Adrenal gland (tissue), 5 donors: ENCODE measurements at regions not wholly inside any gene's neighbourhood (a gene's known extent, or its start where the extent isn't known, plus 50 kb on each side); places are given as distances from the start of the nearest gene placed in this dataset.

Source experiments
- POLR2A ChIP-seq, 2 donors: fragments of 450-650 bp; IDR thresholded peaks; one replicate each; pipeline ENCODE4 v1.6.1; 2017; ENCODE audit warnings: antibody characterized with exemption in 2 of 2, mild to moderate bottlenecking in 2 of 2, moderate library complexity in 1 of 2
- TF ChIP-seq, protein P1 (sequence below), 6 experiments: fragments of 450-650 bp in 4 of 6; fragments of 200-600 bp in 2 of 6; sonication (generic) in 1 of 6; IDR thresholded peaks; 1 replicate in 5 of 6; 2 replicates in 1 of 6; pipeline versions ENCODE4 v1.5.1 to v1.8.0; 2016 to 2021; ENCODE audit warnings: antibody characterized with exemption in 6 of 6, mild to moderate bottlenecking in 2 of 6, moderate library complexity in 1 of 6
- donor health status: DM: no; HTN: no; CAD: no.

DNA sequence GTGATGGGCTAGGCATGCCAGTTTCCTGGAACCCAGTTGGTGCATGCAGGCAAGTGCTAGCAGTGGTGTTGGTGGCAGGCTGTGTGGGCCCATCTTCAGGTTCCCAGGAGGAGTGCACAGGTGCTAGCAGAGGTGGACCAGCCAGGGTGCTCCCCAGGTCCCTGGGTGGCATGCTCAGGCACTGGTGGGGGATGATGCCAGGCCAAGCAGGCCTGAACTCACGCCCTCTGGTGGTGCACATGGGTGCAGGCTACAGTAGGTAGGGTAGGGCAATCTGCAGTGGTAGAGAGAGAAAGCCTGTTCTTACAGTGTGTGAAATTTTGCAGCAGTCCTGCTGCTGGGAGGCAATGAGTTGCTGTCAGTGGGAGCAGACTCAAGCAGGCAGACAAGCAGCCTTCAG, 1651.8 kb downstream of the DPP10 start:
- TF ChIP-seq, protein P1, sequence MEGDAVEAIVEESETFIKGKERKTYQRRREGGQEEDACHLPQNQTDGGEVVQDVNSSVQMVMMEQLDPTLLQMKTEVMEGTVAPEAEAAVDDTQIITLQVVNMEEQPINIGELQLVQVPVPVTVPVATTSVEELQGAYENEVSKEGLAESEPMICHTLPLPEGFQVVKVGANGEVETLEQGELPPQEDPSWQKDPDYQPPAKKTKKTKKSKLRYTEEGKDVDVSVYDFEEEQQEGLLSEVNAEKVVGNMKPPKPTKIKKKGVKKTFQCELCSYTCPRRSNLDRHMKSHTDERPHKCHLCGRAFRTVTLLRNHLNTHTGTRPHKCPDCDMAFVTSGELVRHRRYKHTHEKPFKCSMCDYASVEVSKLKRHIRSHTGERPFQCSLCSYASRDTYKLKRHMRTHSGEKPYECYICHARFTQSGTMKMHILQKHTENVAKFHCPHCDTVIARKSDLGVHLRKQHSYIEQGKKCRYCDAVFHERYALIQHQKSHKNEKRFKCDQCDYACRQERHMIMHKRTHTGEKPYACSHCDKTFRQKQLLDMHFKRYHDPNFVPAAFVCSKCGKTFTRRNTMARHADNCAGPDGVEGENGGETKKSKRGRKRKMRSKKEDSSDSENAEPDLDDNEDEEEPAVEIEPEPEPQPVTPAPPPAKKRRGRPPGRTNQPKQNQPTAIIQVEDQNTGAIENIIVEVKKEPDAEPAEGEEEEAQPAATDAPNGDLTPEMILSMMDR (IDR thresholded peaks at IDR 0.05), result no peak
- TF ChIP-seq POLR2A (IDR thresholded peaks at IDR 0.05), result no peak
